H1 (cell line): ENCODE measurements at regions not wholly inside any gene's neighbourhood (a gene's known extent, or its start where the extent isn't known, plus 50 kb on each side); places are given as distances from the start of the nearest gene placed in this dataset.

Experiments used
- ASH2L ChIP-seq: fragments of 200-600, 300-600 bp; sonication (generic); IDR thresholded peaks from one replicate; pipeline ENCODE4 v1.7.1; 2017; ENCODE audit warnings: low read length
- RNF2 ChIP-seq: fragments of 200-900, 300-1000 bp; sonication (generic); IDR thresholded peaks from 2 replicates; pipeline ENCODE4 v1.7.1; 2016; ENCODE audit warnings: borderline replicate concordance, low read depth, mild to moderate bottlenecking, antibody characterized with exemption, low read length; ENCODE audit not compliant: poor library complexity, severe bottlenecking; ENCODE audit errors: missing control alignments
- SRF ChIP-seq: IDR thresholded peaks from 2 replicates; pipeline ENCODE4 v1.6.1; 2011; ENCODE audit warnings: mild to moderate bottlenecking, low read depth, low read length, moderate library complexity
- TCF12 ChIP-seq: IDR thresholded peaks from 2 replicates; pipeline ENCODE4 v1.6.1; 2011; ENCODE audit warnings: low read depth, mild to moderate bottlenecking, low read length

DNA sequence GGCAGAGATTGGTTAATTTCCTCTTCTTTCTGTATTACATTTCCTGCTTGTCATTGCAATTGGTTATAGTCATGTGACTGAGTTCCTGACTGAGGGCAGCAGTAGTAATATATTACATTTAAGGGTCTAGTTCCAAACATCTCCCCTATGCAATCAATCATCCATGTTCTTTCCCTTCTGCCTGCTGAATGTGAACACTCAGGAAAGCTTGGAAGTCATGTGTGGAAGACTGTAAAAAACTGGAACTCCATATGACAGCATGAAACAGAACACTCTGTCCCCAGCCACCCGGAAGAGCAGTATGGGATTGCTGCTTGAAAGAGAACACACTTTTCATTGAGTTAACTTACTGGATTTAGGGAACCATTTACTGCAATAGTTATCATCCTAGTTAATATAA is 459.7 kb upstream of the SEMA3A start (continued):
- TF ChIP-seq ASH2L (no peak), TCF12 (no peak), SRF (no peak), RNF2 (no peak)
